T-cell (primary cell): ENCODE measurements at regions not wholly inside any gene's neighbourhood (a gene's known extent, or its start where the extent isn't known, plus 50 kb on each side); places are given as distances from the start of the nearest gene placed in this dataset.

Experiments used
- ATAC-seq, 4 experiments: fragments of 200-7000 bp in 3 of 4; fragments of 150-1000 bp in 1 of 4; cut with Tn5 transposase; replicated peaks in 1 of 4; 1 replicate in 3 of 4; 2 replicates in 1 of 4; pipeline ENCODE4 v1.10.0; 2021; ENCODE audit warnings: moderate library complexity in 3 of 4, mild to moderate bottlenecking in 2 of 4, moderate number of reproducible peaks in 1 of 4
- CTCF ChIA-PET, 2 donors: fragments of 300-600 bp; sonication (Branson Sonifier 250); formaldehyde crosslinking; loops; one replicate each; lab custom pipeline; 2022; ENCODE audit warnings: antibody characterized with exemption in 2 of 2; lab: Charles Lee
- POLR2A ChIA-PET, 2 donors: fragments of 300-600 bp; sonication (Branson Sonifier 250); formaldehyde crosslinking; loops; one replicate each; lab custom pipeline; 2022; ENCODE audit warnings: antibody characterized with exemption in 2 of 2; lab: Charles Lee
- DNase-seq, 35 experiments: peaks; one replicate each; pipeline versions ENCODE4 v3.0.0 to v3.0.0-alpha.2; 2013 to 2023
- H3K27ac ChIP-seq: one replicate; pipeline ENCODE4 v1.5.1; 2013; ENCODE audit warnings: low read length
- H3K27me3 ChIP-seq, 2 experiments: replicated peaks in 1 of 2; 1 replicate in 1 of 2; 2 replicates in 1 of 2; pipeline versions ENCODE4 v1.6.1 to v1.7.0; 2013; ENCODE audit warnings: low read length in 1 of 2, mixed read lengths in 1 of 2; ENCODE audit not compliant: control insufficient read depth in 2 of 2, insufficient read depth in 2 of 2; ENCODE audit errors: extremely low read depth in 1 of 2
- H3K36me3 ChIP-seq, 2 donors: 1 replicate in 1 of 2; 2 replicates in 1 of 2; pipeline versions ENCODE4 v1.6.1 to v1.7.0; 2013; ENCODE audit warnings: low read length in 1 of 2; ENCODE audit not compliant: control insufficient read depth in 2 of 2, insufficient read depth in 1 of 2; ENCODE audit errors: extremely low read depth in 1 of 2
- H3K4me1 ChIP-seq, 2 experiments: 1 replicate in 1 of 2; 2 replicates in 1 of 2; pipeline versions ENCODE4 v1.6.1 to v1.7.0; 2013; ENCODE audit warnings: low read length in 2 of 2, mixed read lengths in 1 of 2; ENCODE audit not compliant: insufficient read depth in 2 of 2, control insufficient read depth in 1 of 2; ENCODE audit errors: extremely low read depth in 1 of 2
- H3K4me3 ChIP-seq, 2 donors: 1 replicate in 1 of 2; 2 replicates in 1 of 2; pipeline versions ENCODE4 v1.5.1 to v1.7.0; 2013; ENCODE audit warnings: mild to moderate bottlenecking in 2 of 2, low read length in 1 of 2, moderate library complexity in 1 of 2; ENCODE audit not compliant: control insufficient read depth in 1 of 2; ENCODE audit errors: extremely low read depth in 1 of 2
- H3K9me3 ChIP-seq: 2 replicates; pipeline ENCODE4 v1.7.0; 2013
- H3K27ac Mint-ChIP-seq, 2 donors: one replicate each; pipeline ENCODE4 v1.8.0; 2020 to 2021; ENCODE audit warnings: mild to moderate bottlenecking in 2 of 2, mixed read lengths in 2 of 2
- H3K27me3 Mint-ChIP-seq, 2 donors: one replicate each; pipeline ENCODE4 v1.8.0; 2021 to 2022; ENCODE audit warnings: mixed read lengths in 2 of 2
- H3K36me3 Mint-ChIP-seq: one replicate; pipeline ENCODE4 v1.8.0; 2021; ENCODE audit warnings: mixed read lengths
- H3K4me1 Mint-ChIP-seq, 3 donors: one replicate each; pipeline ENCODE4 v1.8.0; 2020 to 2022; ENCODE audit warnings: mixed read lengths in 3 of 3, mild to moderate bottlenecking in 1 of 3
- H3K4me3 Mint-ChIP-seq, 3 donors: one replicate each; pipeline ENCODE4 v1.8.0; 2020 to 2022; ENCODE audit warnings: mild to moderate bottlenecking in 3 of 3, mixed read lengths in 3 of 3, moderate library complexity in 3 of 3
- H3K9me3 Mint-ChIP-seq, 3 donors: one replicate each; pipeline ENCODE4 v1.8.0; 2020 to 2022; ENCODE audit warnings: mixed read lengths in 3 of 3
- WGBS: methylation state at CpG from one replicate; pipeline ENCODE4 v1.1.5; 2013; ENCODE audit warnings: missing lambda C conversion rate; ENCODE audit not compliant: insufficient coverage; 5-methylcytosine and 5-hydroxymethylcytosine counted together

DNA sequence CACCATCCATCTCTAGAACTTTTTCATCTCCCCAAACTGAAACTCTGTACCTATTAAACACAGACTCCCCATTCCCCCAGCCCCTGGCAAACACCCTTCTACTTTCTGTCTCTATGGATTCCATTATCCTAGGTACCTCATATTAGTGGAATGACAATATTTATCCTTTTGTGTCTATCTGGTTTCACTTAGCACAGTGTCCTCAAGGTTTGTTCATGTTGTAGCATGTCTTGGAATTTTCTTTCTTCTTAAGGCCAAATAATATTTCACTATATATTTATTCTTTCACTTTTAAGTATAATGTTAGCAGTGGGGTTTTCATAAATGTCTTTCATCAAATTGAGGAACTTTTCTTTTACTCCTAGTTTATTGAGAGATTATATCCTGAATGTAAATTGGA, 56.8 kb upstream of the DSP start:
- ChIA-PET POLR2A (no interaction called here), CTCF (no interaction called here)
- H3K4me1 ChIP-seq, result no peaks in the 10 kb centered on the region
- no peaks in the 10 kb centered on the region for H3K9me3 Mint-ChIP-seq
- H3K27me3 ChIP-seq, result no peaks in the 10 kb centered on the region
- no peaks in the 10 kb centered on the region for H3K4me1 Mint-ChIP-seq
- H3K4me3 Mint-ChIP-seq, result no peak overlapping the region
- no peak overlapping the region for H3K27ac ChIP-seq
- H3K4me3 ChIP-seq, result no peak overlapping the region
- no peak for ATAC-seq
- no peak overlapping the region for H3K27ac Mint-ChIP-seq
- H3K27me3 Mint-ChIP-seq, result peaks cover 0 to 6% of the 10 kb centered on the region in 2 donors
- H3K36me3 Mint-ChIP-seq, result no peaks in the 10 kb centered on the region
- H3K36me3 ChIP-seq, result no peaks in the 10 kb centered on the region
- H3K9me3 ChIP-seq, result no peaks in the 10 kb centered on the region
- DNase-seq, result no peak

- WGBS, result no CpG with 5 or more reads among the region's 3 CpGs
- no peaks in the 10 kb centered on the region for H3K36me3 Mint-ChIP-seq
- H3K4me1 Mint-ChIP-seq, result no peaks in the 10 kb centered on the region
- H3K4me1 ChIP-seq, result no peaks in the 10 kb centered on the region
- H3K27ac ChIP-seq, result no peak overlapping the region
- H3K9me3 ChIP-seq, result no peaks in the 10 kb centered on the region
- H3K4me3 Mint-ChIP-seq, result no peak overlapping the region
- ChIA-PET CTCF (no interaction called here), POLR2A (no interaction called here)
- H3K27me3 ChIP-seq, result peaks cover 0 to 4% of the 10 kb centered on the region in 2 experiments
- no peak overlapping the region for H3K27ac Mint-ChIP-seq
- DNase-seq, result no peak
- no peaks in the 10 kb centered on the region for H3K9me3 Mint-ChIP-seq
- no peaks in the 10 kb centered on the region for H3K36me3 ChIP-seq
- H3K4me3 ChIP-seq, result no peak overlapping the region
- ATAC-seq, result no peak
- peaks cover 0 to 8% of the 10 kb centered on the region in 2 donors for H3K27me3 Mint-ChIP-seq
Measured at GRCh38 chr6:7486951-7487350, 54.5 kb upstream of the DSP start.

DNA sequence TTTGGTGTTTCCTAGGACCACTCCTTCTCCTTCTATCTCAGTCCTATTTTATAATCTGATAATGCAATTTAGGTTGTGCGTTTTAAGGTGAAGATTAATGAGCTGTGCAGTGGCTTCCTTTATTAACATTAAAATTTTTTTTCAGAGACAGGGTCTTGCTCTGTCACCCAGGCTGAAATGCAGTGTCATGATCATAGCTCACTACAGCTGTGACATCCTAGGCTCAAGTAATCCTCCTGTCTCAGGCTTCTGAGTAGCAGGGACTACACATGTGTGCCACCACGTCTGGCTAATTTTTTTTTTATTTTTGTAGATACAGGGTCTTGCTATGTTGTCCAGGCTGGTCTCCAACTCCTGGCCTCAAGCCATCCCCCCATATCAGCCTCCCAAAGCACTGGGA, 53.0 kb upstream of the DSP start:
- Histone ChIP-seq H3K4me1 (no peaks in the 10 kb centered on the region), H3K27me3 (peaks cover 0 to 4% of the 10 kb centered on the region in 2 experiments), H3K4me3 (no peak overlapping the region), H3K27ac (no peak overlapping the region), H3K9me3 (no peaks in the 10 kb centered on the region), H3K36me3 (no peaks in the 10 kb centered on the region)
- ChIA-PET CTCF (no interaction called here), POLR2A (no interaction called here)
- Mint-ChIP-seq H3K4me1 (no peaks in the 10 kb centered on the region), H3K27ac (no peak overlapping the region), H3K27me3 (peaks cover 5 to 11% of the 10 kb centered on the region in 2 donors), H3K4me3 (no peak overlapping the region), H3K36me3 (no peaks in the 10 kb centered on the region), H3K9me3 (no peaks in the 10 kb centered on the region)
- ATAC-seq (no peak), DNase-seq (no peak)
- WGBS, result no CpG with 5 or more reads among the region's 2 CpGs

DNA sequence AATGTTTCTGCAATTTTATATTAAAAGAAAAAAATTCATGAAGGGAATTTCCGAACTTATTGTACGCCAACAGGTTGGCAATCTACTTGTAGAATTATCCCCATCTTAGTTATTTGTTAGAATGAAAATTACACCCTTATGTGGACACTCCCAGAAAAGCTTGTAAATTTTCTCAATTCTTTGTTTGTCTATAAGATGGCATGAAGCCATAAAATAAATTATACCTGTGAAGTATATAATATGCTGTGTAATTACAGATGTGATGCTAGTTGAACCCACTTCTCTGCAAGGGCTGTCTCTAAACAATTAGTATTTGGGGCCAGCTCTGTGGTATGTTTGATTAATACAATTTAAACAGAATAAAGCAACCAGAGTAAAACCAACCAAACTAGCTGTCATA, 52.1 kb upstream of the DSP start:
- Histone ChIP-seq H3K27ac (no peak overlapping the region), H3K4me1 (no peaks in the 10 kb centered on the region), H3K27me3 (peaks cover 0 to 4% of the 10 kb centered on the region in 2 experiments), H3K36me3 (no peaks in the 10 kb centered on the region), H3K4me3 (no peak overlapping the region), H3K9me3 (no peaks in the 10 kb centered on the region)
- Mint-ChIP-seq H3K27me3 (peaks cover 10 to 16% of the 10 kb centered on the region in 2 donors), H3K4me3 (no peak overlapping the region), H3K9me3 (no peaks in the 10 kb centered on the region), H3K4me1 (no peaks in the 10 kb centered on the region), H3K27ac (no peak overlapping the region), H3K36me3 (no peaks in the 10 kb centered on the region)
- ChIA-PET POLR2A (no interaction called here), CTCF (no interaction called here)
- ATAC-seq (no peak), DNase-seq (no peak)
- no CpG with 5 or more reads among the region's 2 CpGs for WGBS
